CD4-positive, alpha-beta T cell (primary cell): ENCODE measurements at regions not wholly inside any gene's neighbourhood (a gene's known extent, or its start where the extent isn't known, plus 50 kb on each side); places are given as distances from the start of the nearest gene placed in this dataset.

Experiments
- ATAC-seq: fragments of 200-7000 bp; cut with Tn5 transposase; one replicate; pipeline ENCODE4 v1.10.0; 2022; ENCODE audit warnings: mild to moderate bottlenecking; ENCODE audit not compliant: poor library complexity
- CTCF ChIA-PET: fragments of 350-600 bp; sonication (Branson Sonifier 250); formaldehyde crosslinking; loops from one replicate; lab custom pipeline; 2021; ENCODE audit warnings: antibody characterized with exemption, inconsistent platforms; lab: Charles Lee
- POLR2A ChIA-PET: fragments of 350-600 bp; sonication (Branson Sonifier 250); formaldehyde crosslinking; loops from one replicate; lab custom pipeline; 2021; ENCODE audit warnings: antibody characterized with exemption, inconsistent platforms; lab: Charles Lee
- DNase-seq, 14 experiments: peaks; one replicate each; pipeline ENCODE4 v3.0.0-alpha.2; 2013 to 2020; ENCODE audit warnings: mixed read lengths in 2 of 14
- H3K27ac ChIP-seq, 2 donors: one replicate each; pipeline versions ENCODE4 v1.5.1 to v1.7.0; 2013; ENCODE audit warnings: low read length in 2 of 2, low read depth in 1 of 2, mild to moderate bottlenecking in 1 of 2
- H3K27me3 ChIP-seq, 2 experiments: 1 replicate in 1 of 2; 2 replicates in 1 of 2; pipeline versions ENCODE4 v1.6.1 to v1.7.0; 2013; ENCODE audit warnings: low read length in 2 of 2, control low read depth in 1 of 2, mild to moderate bottlenecking in 1 of 2, moderate library complexity in 1 of 2; ENCODE audit not compliant: insufficient read depth in 2 of 2, control insufficient read depth in 1 of 2
- H3K36me3 ChIP-seq: one replicate; pipeline ENCODE4 v1.6.1; 2013; ENCODE audit warnings: low read length, control low read depth; ENCODE audit not compliant: insufficient read depth
- H3K4me1 ChIP-seq: one replicate; pipeline ENCODE4 v1.6.1; 2013; ENCODE audit warnings: low read length, control low read depth; ENCODE audit not compliant: insufficient read depth
- H3K4me3 ChIP-seq: one replicate; pipeline ENCODE4 v1.5.1; 2013; ENCODE audit warnings: mild to moderate bottlenecking, low read length, moderate library complexity
- H3K9me3 ChIP-seq, 2 experiments: 1 replicate in 1 of 2; 2 replicates in 1 of 2; pipeline versions ENCODE4 v1.6.1 to v1.7.0; 2013; ENCODE audit warnings: low read length in 2 of 2, mild to moderate bottlenecking in 2 of 2, control low read depth in 1 of 2, moderate library complexity in 1 of 2; ENCODE audit not compliant: control insufficient read depth in 1 of 2, insufficient read depth in 1 of 2
- H3K27ac Mint-ChIP-seq: one replicate; pipeline ENCODE4 v1.8.0; 2020; ENCODE audit warnings: mixed read lengths
- H3K27me3 Mint-ChIP-seq: one replicate; pipeline ENCODE4 v1.8.0; 2021; ENCODE audit warnings: mixed read lengths
- H3K36me3 Mint-ChIP-seq: one replicate; pipeline ENCODE4 v1.8.0; 2021; ENCODE audit warnings: low read depth, mixed read lengths
- H3K4me1 Mint-ChIP-seq: one replicate; pipeline ENCODE4 v1.8.0; 2021; ENCODE audit warnings: low read depth, mixed read lengths
- H3K4me3 Mint-ChIP-seq: one replicate; pipeline ENCODE4 v1.8.0; 2020; ENCODE audit warnings: mild to moderate bottlenecking, mixed read lengths
- H3K9me3 Mint-ChIP-seq: one replicate; pipeline ENCODE4 v1.8.0; 2020; ENCODE audit warnings: mixed read lengths
- CTCF ChIP-seq: fragments of 200-600 bp; IDR thresholded peaks from one replicate; pipeline ENCODE4 v1.8.0; 2022; ENCODE audit warnings: antibody characterized with exemption, mild to moderate bottlenecking
- intact Hi-C, 2 experiments: fragments of 100-400 bp; cut with DNase I in 1 of 2; cut with micrococcal nuclease in 1 of 2; formaldehyde crosslinking; loops; one replicate each; pipeline versions ENCODE4 v1.15.1 to v1.9.0; 2023 to 2025; cut with DNase I, micrococcal nuclease

GRCh38 chr15:70269311-70269911 is 171.7 kb upstream of the TLE3 start:
- Mint-ChIP-seq H3K9me3 (no peaks in the 10 kb centered on the region), H3K36me3 (no peaks in the 10 kb centered on the region), H3K27ac (no peak overlapping the region), H3K4me1 (peaks cover 30% of the 10 kb centered on the region), H3K4me3 (no peak overlapping the region), H3K27me3 (peaks cover 4% of the 10 kb centered on the region)
- DNase-seq (no peak), ATAC-seq (no peak)
- Histone ChIP-seq H3K36me3 (no peaks in the 10 kb centered on the region), H3K4me3 (no peak overlapping the region), H3K27me3 (no peaks in the 10 kb centered on the region), H3K4me1 (peaks cover 45% of the 10 kb centered on the region), H3K9me3 (no peaks in the 10 kb centered on the region), H3K27ac (no peak overlapping the region)
- intact Hi-C loops, result loop anchor here in 1 of 2 experiments (5.0 kb wide), 1 partner anchor 542 kb away; no protein-coding TSS in a partner anchor
- ChIA-PET POLR2A (no interaction called here), CTCF (no interaction called here)
- TF ChIP-seq CTCF, result no peak

GRCh38 chr15:70268698-70269251 is 171.1 kb upstream of the TLE3 start:
- no peak overlapping the region for H3K4me3 Mint-ChIP-seq
- Histone ChIP-seq H3K27ac (no peak overlapping the region), H3K9me3 (no peaks in the 10 kb centered on the region), H3K36me3 (no peaks in the 10 kb centered on the region), H3K4me3 (no peak overlapping the region), H3K4me1 (peaks cover 48% of the 10 kb centered on the region), H3K27me3 (no peaks in the 10 kb centered on the region)
- peaks cover 4% of the 10 kb centered on the region for H3K27me3 Mint-ChIP-seq
- H3K4me1 Mint-ChIP-seq, result peaks cover 30% of the 10 kb centered on the region
- ATAC-seq (no peak), DNase-seq (no peak)
- no peaks in the 10 kb centered on the region for H3K36me3 Mint-ChIP-seq
- intact Hi-C loops, result loop anchor here in 1 of 2 experiments (5.0 kb wide), 1 partner anchor 541 kb away; no protein-coding TSS in a partner anchor
- ChIA-PET CTCF (no interaction called here), POLR2A (no interaction called here)
- no peak overlapping the region for H3K27ac Mint-ChIP-seq
- TF ChIP-seq CTCF, result no peak
- no peaks in the 10 kb centered on the region for H3K9me3 Mint-ChIP-seq

GRCh38 chr15:70267879-70268278 is 170.2 kb upstream of the TLE3 start:
- intact Hi-C loops, result loop anchor here in 1 of 2 experiments (5.0 kb wide), 1 partner anchor 541 kb away; no protein-coding TSS in a partner anchor
- DNase-seq (peak in 2 of 14 experiments; percentile 49 to 58), ATAC-seq (no peak)
- peaks cover 4% of the 10 kb centered on the region for H3K27me3 Mint-ChIP-seq
- ChIA-PET POLR2A (interaction anchor here (0.5 kb wide), 1 partner anchor 1434 kb away, joined by 3 read pairs; no protein-coding TSS in a partner anchor), CTCF (no interaction called here)
- H3K4me3 Mint-ChIP-seq, result no peak overlapping the region
- H3K36me3 Mint-ChIP-seq, result no peaks in the 10 kb centered on the region
- Histone ChIP-seq H3K9me3 (no peaks in the 10 kb centered on the region), H3K36me3 (no peaks in the 10 kb centered on the region), H3K4me1 (peaks cover 49% of the 10 kb centered on the region), H3K4me3 (no peak overlapping the region), H3K27me3 (no peaks in the 10 kb centered on the region), H3K27ac (no peak overlapping the region)
- no peak overlapping the region for H3K27ac Mint-ChIP-seq
- H3K4me1 Mint-ChIP-seq, result peaks cover 30% of the 10 kb centered on the region
- TF ChIP-seq CTCF, result no peak
- H3K9me3 Mint-ChIP-seq, result no peaks in the 10 kb centered on the region
